ENCODE measurements at regions not wholly inside any gene's neighbourhood (a gene's known extent, or its start where the extent isn't known, plus 50 kb on each side); places are given as distances from the start of the nearest gene placed in this dataset.

DNA sequence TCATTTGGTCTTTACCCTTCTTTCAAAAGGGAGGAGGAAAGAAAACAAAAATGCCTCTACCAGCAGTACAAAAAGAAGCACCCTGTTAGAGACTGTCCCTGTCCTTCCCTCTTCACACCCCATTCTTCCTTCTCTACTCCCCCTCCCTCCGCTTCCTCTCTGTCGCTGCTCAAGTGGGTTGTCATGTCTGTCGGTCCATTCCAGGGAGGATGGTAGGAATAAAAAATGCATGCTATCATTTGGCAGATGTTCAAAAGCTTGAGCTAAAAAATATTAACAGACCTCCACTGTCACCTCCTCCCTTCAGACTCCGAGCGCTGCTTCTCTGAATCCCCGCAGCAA, 482.0 kb downstream of the BCL11A start:
- no peak for TF ChIP-seq GATA2 (IDR thresholded peaks at IDR 0.05; ENCODE audit: low read depth, low read length)
- no peak for TF ChIP-seq GATA3 (IDR thresholded peaks at IDR 0.05; ENCODE audit: low read depth, low read length)
